Gastrocnemius medialis (tissue), 4 donors: ENCODE measurements at regions not wholly inside any gene's neighbourhood (a gene's known extent, or its start where the extent isn't known, plus 50 kb on each side); places are given as distances from the start of the nearest gene placed in this dataset.

Experiments used
- ATAC-seq, 2 donors: fragments of 150-250 bp; one replicate each; pipeline ENCODE4 v1.9.1; 2016
- DNase-seq, 2 donors: peaks; one replicate each; pipeline ENCODE4 v3.0.0-alpha.2; 2019
- H3K27ac ChIP-seq, 4 donors: fragments of 200-600 bp; sonication (generic); 1 replicate in 1 of 4; 2 replicates in 3 of 4; pipeline ENCODE4 v1.5.1; 2016 to 2018; ENCODE audit warnings: mild to moderate bottlenecking in 2 of 4, moderate library complexity in 1 of 4
- H3K27me3 ChIP-seq, 3 donors: fragments of 200-600 bp; sonication (generic) in 2 of 3; 1 replicate in 1 of 3; 2 replicates in 2 of 3; pipeline versions ENCODE4 v1.5.1 to v1.6.0; 2016 to 2019; ENCODE audit warnings: mild to moderate bottlenecking in 1 of 3, moderate library complexity in 1 of 3
- H3K36me3 ChIP-seq, 2 donors: fragments of 200-600 bp; sonication (generic) in 1 of 2; one replicate each; pipeline ENCODE4 v1.5.1; 2017 to 2018
- H3K4me1 ChIP-seq, 2 donors: fragments of 200-600 bp; sonication (generic) in 1 of 2; one replicate each; pipeline ENCODE4 v1.5.1; 2016 to 2017; ENCODE audit warnings: mild to moderate bottlenecking in 2 of 2
- H3K4me3 ChIP-seq, 4 donors: fragments of 200-600 bp; sonication (generic) in 3 of 4; 1 replicate in 1 of 4; 2 replicates in 3 of 4; pipeline ENCODE4 v1.5.1; 2016 to 2019; ENCODE audit warnings: mild to moderate bottlenecking in 2 of 4
- H3K9me3 ChIP-seq, 3 donors: fragments of 200-600 bp; sonication (generic) in 2 of 3; 1 replicate in 1 of 3; 2 replicates in 2 of 3; pipeline ENCODE4 v1.5.1; 2016 to 2019
- CTCF ChIP-seq, 5 experiments: fragments of 450-650 bp in 3 of 5; fragments of 200-600 bp in 2 of 5; sonication (generic) in 2 of 5; IDR thresholded peaks in 4 of 5; conservative IDR thresholded peaks in 1 of 5; 1 replicate in 4 of 5; 2 replicates in 1 of 5; pipeline ENCODE4 v1.5.1; 2016 to 2019; ENCODE audit warnings: antibody characterized with exemption in 5 of 5, mild to moderate bottlenecking in 3 of 5, moderate library complexity in 3 of 5
- POLR2A ChIP-seq, 2 donors: fragments of 450-650 bp; IDR thresholded peaks; one replicate each; pipeline ENCODE4 v1.6.1; 2017; ENCODE audit warnings: antibody characterized with exemption in 2 of 2, mild to moderate bottlenecking in 2 of 2, moderate library complexity in 2 of 2
- in situ Hi-C, 4 donors: fragments of 200-750 bp; cut with MboI; loops; one replicate each; pipeline versions ENCODE4 v1.15.0 to v1.8.0; 2017; ENCODE audit warnings: low sequenced_read_pairs in 4 of 4
- intact Hi-C: fragments of 100-400 bp; cut with DNase I; formaldehyde crosslinking; loops from one replicate; pipeline ENCODE4 v1.15.1; 2023; ENCODE audit warnings: low total_unique reads

GRCh38 chr10:10788761-10789160 is 228.9 kb upstream of the CELF2 start:
- intact Hi-C loops, result no loop called here
- H3K27me3 ChIP-seq, result peaks cover 0 to 2% (median 0%) of the 10 kb centered on the region in 3 donors
- no peak for TF ChIP-seq CTCF (IDR thresholded peaks at IDR 0.05 in 4 of 5, conservative IDR thresholded peaks at IDR 0.05 in 1 of 5)
- no peak for TF ChIP-seq POLR2A (IDR thresholded peaks at IDR 0.05)
- no peak for DNase-seq
- no peak overlapping the region for H3K27ac ChIP-seq
- in situ Hi-C loops, result no loop called here
- no peak overlapping the region for H3K4me3 ChIP-seq
- H3K9me3 ChIP-seq, result no peaks in the 10 kb centered on the region
- no peaks in the 10 kb centered on the region for H3K36me3 ChIP-seq
- no peaks in the 10 kb centered on the region for H3K4me1 ChIP-seq
- no peak for ATAC-seq

DNA sequence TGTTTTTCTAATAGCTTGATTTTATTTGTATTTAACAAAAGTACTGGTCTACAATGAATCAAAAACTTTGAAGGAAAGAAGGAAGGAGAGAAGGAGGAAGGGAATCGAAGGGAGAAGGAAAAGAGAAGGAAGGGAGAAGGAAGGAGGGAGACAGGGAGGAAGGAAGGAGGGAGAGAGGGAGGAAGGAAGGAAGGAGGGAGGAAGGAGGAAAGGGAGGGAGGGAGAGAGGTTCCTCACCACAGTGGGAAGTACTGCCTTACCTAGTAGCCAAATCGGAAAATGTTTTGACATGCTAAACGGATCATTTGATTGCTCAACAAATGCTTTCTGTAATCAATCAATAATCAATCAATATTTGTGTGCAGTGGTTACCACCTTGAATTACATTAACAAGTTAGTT is 225.8 kb upstream of the CELF2 start:
- TF ChIP-seq CTCF (IDR thresholded peaks at IDR 0.05 in 4 of 5, conservative IDR thresholded peaks at IDR 0.05 in 1 of 5) (no peak), POLR2A (IDR thresholded peaks at IDR 0.05) (no peak)
- ATAC-seq (no peak), DNase-seq (no peak)
- no peak overlapping the region for H3K4me3 ChIP-seq
- in situ Hi-C loops, result no loop called here
- no peaks in the 10 kb centered on the region for H3K9me3 ChIP-seq
- peaks cover 0 to 9% (median 4%) of the 10 kb centered on the region in 3 donors for H3K27me3 ChIP-seq
- peaks cover 0 to 11% of the 10 kb centered on the region in 2 donors for H3K4me1 ChIP-seq
- intact Hi-C loops, result no loop called here
- H3K27ac ChIP-seq, result no peak overlapping the region
- H3K36me3 ChIP-seq, result no peaks in the 10 kb centered on the region

DNA sequence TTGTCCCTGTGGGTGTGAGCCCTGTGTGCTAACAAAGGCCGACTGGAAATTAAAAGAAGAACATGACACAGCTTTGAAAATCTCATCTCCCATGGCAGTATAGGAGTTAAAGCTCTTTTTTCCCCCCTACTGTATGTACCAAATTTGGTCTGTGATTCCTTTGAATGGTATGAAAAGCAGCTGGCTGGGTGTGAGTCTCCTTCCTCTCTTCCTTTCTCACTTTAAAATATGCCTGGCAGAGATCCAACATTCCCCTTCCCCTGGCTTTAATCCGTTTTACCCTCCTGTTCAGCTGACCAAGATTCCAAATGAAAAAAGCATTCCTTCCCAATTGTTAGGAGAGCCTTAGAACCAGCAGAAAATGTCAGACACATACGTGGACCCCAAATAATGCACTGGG is 225.0 kb upstream of the CELF2 start:
- no peaks in the 10 kb centered on the region for H3K9me3 ChIP-seq
- TF ChIP-seq CTCF (IDR thresholded peaks at IDR 0.05 in 4 of 5, conservative IDR thresholded peaks at IDR 0.05 in 1 of 5) (no peak), POLR2A (IDR thresholded peaks at IDR 0.05) (no peak)
- intact Hi-C loops (no loop called here), in situ Hi-C loops (no loop called here)
- no peak overlapping the region for H3K4me3 ChIP-seq
- no peaks in the 10 kb centered on the region for H3K36me3 ChIP-seq
- DNase-seq, result no peak
- peaks cover 0 to 18% of the 10 kb centered on the region in 2 donors for H3K4me1 ChIP-seq
- H3K27me3 ChIP-seq, result peaks cover 0 to 9% (median 4%) of the 10 kb centered on the region in 3 donors
- ATAC-seq, result no peak
- no peak overlapping the region for H3K27ac ChIP-seq

DNA sequence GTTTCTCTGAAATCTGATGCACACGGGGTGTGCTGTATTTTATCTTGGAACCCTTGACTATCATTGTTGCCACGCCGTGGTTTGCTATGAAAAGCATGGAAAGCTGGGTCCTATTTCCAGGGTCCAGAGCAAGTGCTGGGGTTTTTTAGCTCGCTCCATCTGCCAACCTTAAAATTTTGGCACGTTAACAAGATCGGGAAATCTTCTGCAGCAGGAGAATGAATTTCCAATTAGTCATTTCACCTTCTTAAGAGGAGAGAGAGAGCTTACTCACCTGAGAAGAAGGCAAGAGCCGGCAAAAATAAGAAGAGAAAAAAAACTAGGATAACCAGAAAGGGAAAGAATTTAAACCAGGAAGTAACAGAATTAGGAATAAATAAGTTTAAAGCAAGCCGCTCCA is 223.6 kb upstream of the CELF2 start:
- peaks cover 0 to 19% of the 10 kb centered on the region in 2 donors for H3K4me1 ChIP-seq
- H3K4me3 ChIP-seq, result no peak overlapping the region

More for the DNA sequence above, 223.6 kb upstream of the CELF2 start:
- no peak for TF ChIP-seq POLR2A (IDR thresholded peaks at IDR 0.05)
- no peak for TF ChIP-seq CTCF (IDR thresholded peaks at IDR 0.05 in 4 of 5, conservative IDR thresholded peaks at IDR 0.05 in 1 of 5)
- DNase-seq (no peak), ATAC-seq (no peak)
- Histone ChIP-seq H3K9me3 (no peaks in the 10 kb centered on the region), H3K27ac (no peak overlapping the region), H3K27me3 (peaks cover 0 to 9% (median 4%) of the 10 kb centered on the region in 3 donors), H3K36me3 (no peaks in the 10 kb centered on the region)
- in situ Hi-C loops, result no loop called here
- intact Hi-C loops, result no loop called here
